IPS-18a (cell line): ENCODE measurements at regions not wholly inside any gene's neighbourhood (a gene's known extent, or its start where the extent isn't known, plus 50 kb on each side); places are given as distances from the start of the nearest gene placed in this dataset.
"Not testable (repeated sequence)": the region's sequence is repeated elsewhere in the genome, so short reads cannot be mapped to it uniquely, and the experiment has no call there.

Experiments
- H3K27ac ChIP-seq: one replicate; pipeline ENCODE4 v1.5.1; 2013; ENCODE audit warnings: low read length
- H3K27me3 ChIP-seq: one replicate; pipeline ENCODE4 v1.6.1; 2013; ENCODE audit warnings: mild to moderate bottlenecking, low read length; ENCODE audit not compliant: control insufficient read depth, insufficient read depth
- H3K36me3 ChIP-seq: one replicate; pipeline ENCODE4 v1.6.1; 2013; ENCODE audit warnings: low read depth, low read length; ENCODE audit not compliant: control insufficient read depth
- H3K4me1 ChIP-seq: one replicate; pipeline ENCODE4 v1.6.1; 2013; ENCODE audit warnings: low read depth, low read length; ENCODE audit not compliant: control insufficient read depth
- H3K4me3 ChIP-seq: one replicate; pipeline ENCODE4 v1.5.1; 2013; ENCODE audit warnings: low read length
- H3K9ac ChIP-seq: one replicate; pipeline ENCODE4 v1.6.1; 2013; ENCODE audit warnings: mild to moderate bottlenecking, low read length, moderate library complexity
- H3K9me3 ChIP-seq: one replicate; pipeline ENCODE4 v1.6.1; 2013; ENCODE audit warnings: low read depth, low read length; ENCODE audit not compliant: control insufficient read depth

- H3K36me3 ChIP-seq, result no peaks in the 10 kb centered on the region
- H3K9ac ChIP-seq, result no peak overlapping the region
Observed at GRCh38 chr4:181776264-181777054, 466.7 kb upstream of the TENM3 start.

GRCh38 chr4:181777518-181777917, 465.7 kb upstream of the TENM3 start:
- Histone ChIP-seq H3K4me3 (no peak overlapping the region), H3K9ac (no peak overlapping the region), H3K9me3 (no peaks in the 10 kb centered on the region), H3K27me3 (no peaks in the 10 kb centered on the region), H3K4me1 (no peaks in the 10 kb centered on the region), H3K36me3 (no peaks in the 10 kb centered on the region), H3K27ac (no peak overlapping the region)

More at GRCh38 chr4:181776264-181777054, 466.7 kb upstream of the TENM3 start:
- Histone ChIP-seq H3K4me1 (no peaks in the 10 kb centered on the region), H3K27ac (no peak overlapping the region), H3K9me3 (no peaks in the 10 kb centered on the region), H3K27me3 (no peaks in the 10 kb centered on the region), H3K4me3 (no peak overlapping the region)

- no peak overlapping the region for H3K27ac ChIP-seq
Observed at GRCh38 chr4:181784881-181785280, 458.3 kb upstream of the TENM3 start.

GRCh38 chr4:181792641-181793040, 450.6 kb upstream of the TENM3 start:
- Histone ChIP-seq H3K27me3 (no peaks in the 10 kb centered on the region), H3K4me3 (no peak overlapping the region), H3K4me1 (peaks cover 21% of the 10 kb centered on the region), H3K36me3 (no peaks in the 10 kb centered on the region), H3K9me3 (no peaks in the 10 kb centered on the region), H3K9ac (no peak overlapping the region), H3K27ac (peak overlapping the region; percentile 34)

More at GRCh38 chr4:181784881-181785280, 458.3 kb upstream of the TENM3 start:
- Histone ChIP-seq H3K4me3 (no peak overlapping the region), H3K27me3 (no peaks in the 10 kb centered on the region), H3K9me3 (no peaks in the 10 kb centered on the region), H3K4me1 (no peaks in the 10 kb centered on the region), H3K9ac (no peak overlapping the region), H3K36me3 (no peaks in the 10 kb centered on the region)

GRCh38 chr4:181793096-181793495, 450.1 kb upstream of the TENM3 start:
- no peak overlapping the region for H3K4me3 ChIP-seq
- H3K4me1 ChIP-seq, result peaks cover 21% of the 10 kb centered on the region
- H3K27ac ChIP-seq, result peak overlapping the region; percentile 34
- no peaks in the 10 kb centered on the region for H3K27me3 ChIP-seq
- no peaks in the 10 kb centered on the region for H3K9me3 ChIP-seq
- H3K9ac ChIP-seq, result no peak overlapping the region
- no peaks in the 10 kb centered on the region for H3K36me3 ChIP-seq

- Histone ChIP-seq H3K36me3 (no peaks in the 10 kb centered on the region), H3K4me3 (no peak overlapping the region), H3K27ac (no peak overlapping the region), H3K9me3 (no peaks in the 10 kb centered on the region), H3K4me1 (peaks cover 21% of the 10 kb centered on the region), H3K9ac (no peak overlapping the region), H3K27me3 (no peaks in the 10 kb centered on the region)
Observed at GRCh38 chr4:181796502-181796901, 446.7 kb upstream of the TENM3 start.

- Histone ChIP-seq H3K4me3 (no peak overlapping the region), H3K9ac (no peak overlapping the region), H3K27ac (no peak overlapping the region), H3K27me3 (no peaks in the 10 kb centered on the region), H3K4me1 (peaks cover 7% of the 10 kb centered on the region), H3K9me3 (no peaks in the 10 kb centered on the region), H3K36me3 (no peaks in the 10 kb centered on the region)
Observed at GRCh38 chr4:181798536-181798935, 444.7 kb upstream of the TENM3 start.

GRCh38 chr4:181799561-181800069, 443.6 kb upstream of the TENM3 start:
- Histone ChIP-seq H3K9me3 (no peaks in the 10 kb centered on the region), H3K27me3 (no peaks in the 10 kb centered on the region), H3K4me3 (no peak overlapping the region), H3K4me1 (no peaks in the 10 kb centered on the region), H3K36me3 (no peaks in the 10 kb centered on the region), H3K9ac (no peak overlapping the region), H3K27ac (no peak overlapping the region)

- Histone ChIP-seq H3K27ac (no peak overlapping the region), H3K36me3 (no peaks in the 10 kb centered on the region), H3K4me1 (no peaks in the 10 kb centered on the region), H3K9me3 (no peaks in the 10 kb centered on the region), H3K27me3 (no peaks in the 10 kb centered on the region), H3K4me3 (no peak overlapping the region), H3K9ac (no peak overlapping the region)
Observed at GRCh38 chr4:181802207-181802606, 441.0 kb upstream of the TENM3 start.

GRCh38 chr4:181807771-181808170, 435.4 kb upstream of the TENM3 start:
- Histone ChIP-seq H3K27ac (no peak overlapping the region), H3K27me3 (no peaks in the 10 kb centered on the region), H3K4me1 (no peaks in the 10 kb centered on the region), H3K9me3 (no peaks in the 10 kb centered on the region), H3K36me3 (no peaks in the 10 kb centered on the region), H3K9ac (no peak overlapping the region), H3K4me3 (no peak overlapping the region)

- H3K27ac ChIP-seq, result no peak overlapping the region
- H3K4me1 ChIP-seq, result no peaks in the 10 kb centered on the region
- H3K9me3 ChIP-seq, result no peaks in the 10 kb centered on the region
- no peak overlapping the region for H3K9ac ChIP-seq
- no peak overlapping the region for H3K4me3 ChIP-seq
- no peaks in the 10 kb centered on the region for H3K36me3 ChIP-seq
- no peaks in the 10 kb centered on the region for H3K27me3 ChIP-seq
Observed at GRCh38 chr4:181810711-181811110, 432.5 kb upstream of the TENM3 start.

GRCh38 chr4:181811550-181811949, 431.7 kb upstream of the TENM3 start:
- H3K4me3 ChIP-seq, H3K4me1 ChIP-seq, H3K9ac ChIP-seq, H3K9me3 ChIP-seq, H3K27ac ChIP-seq, H3K27me3 ChIP-seq, H3K36me3 ChIP-seq: not testable (repeated sequence)
